Neural crest cell (in vitro differentiated cells): ENCODE measurements at regions not wholly inside any gene's neighbourhood (a gene's known extent, or its start where the extent isn't known, plus 50 kb on each side); places are given as distances from the start of the nearest gene placed in this dataset.
"Not testable (repeated sequence)": the region's sequence is repeated elsewhere in the genome, so short reads cannot be mapped to it uniquely, and the experiment has no call there.

Source experiments
- DNase-seq: peaks from one replicate; pipeline ENCODE4 v3.0.0; 2021; ENCODE audit warnings: low read depth, mixed read lengths, low spot score
- H3K27ac Mint-ChIP-seq: one replicate; pipeline ENCODE4 v1.8.0; 2021; ENCODE audit warnings: mild to moderate bottlenecking, mixed read lengths; ENCODE audit not compliant: unreplicated experiment
- H3K27me3 Mint-ChIP-seq: 2 replicates; pipeline ENCODE4 v1.8.0; 2021; ENCODE audit warnings: low read depth, mild to moderate bottlenecking, mixed read lengths
- H3K36me3 Mint-ChIP-seq: 2 replicates; pipeline ENCODE4 v1.8.0; 2021; ENCODE audit warnings: low read depth, mild to moderate bottlenecking, mixed read lengths
- H3K4me1 Mint-ChIP-seq: 2 replicates; pipeline ENCODE4 v1.8.0; 2021; ENCODE audit warnings: mixed read lengths
- H3K4me3 Mint-ChIP-seq: one replicate; pipeline ENCODE4 v1.8.0; 2021; ENCODE audit warnings: mild to moderate bottlenecking, mixed read lengths
- H3K9me3 Mint-ChIP-seq: 2 replicates; pipeline ENCODE4 v1.8.0; 2021; ENCODE audit warnings: mixed read lengths
- TF ChIP-seq, protein P1 (sequence below): fragments of 200-600 bp; sonication (generic); conservative IDR thresholded peaks from 2 replicates; pipeline ENCODE4 v1.5.0; 2021; ENCODE audit warnings: antibody characterized with exemption, mild to moderate bottlenecking

DNA sequence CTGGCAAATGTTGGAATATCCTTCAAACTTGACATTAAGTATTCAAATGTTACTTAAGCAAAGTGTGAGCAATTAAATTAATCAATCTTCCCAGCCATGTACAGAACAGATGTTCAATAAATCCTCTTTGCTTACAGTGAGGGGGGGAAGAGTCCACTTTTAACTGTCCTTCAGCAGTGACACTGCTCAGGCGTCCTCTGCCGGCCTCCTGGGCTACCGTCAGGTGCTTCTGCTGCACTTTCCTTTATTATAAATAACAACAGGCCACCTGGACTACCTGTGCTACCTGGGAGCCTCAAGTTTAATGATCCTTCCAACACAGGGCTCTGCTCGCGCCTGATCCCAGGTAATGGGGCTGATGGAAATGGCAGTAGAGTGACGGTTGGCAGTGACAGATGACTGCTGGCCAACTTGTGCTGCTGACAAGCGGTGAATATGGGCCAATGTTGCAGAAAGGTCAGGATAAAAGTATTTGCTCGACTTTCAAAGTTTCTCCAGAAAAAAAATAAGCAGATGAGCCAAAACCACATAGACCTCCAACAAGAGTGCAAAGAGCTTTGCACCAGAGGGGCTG, 460.0 kb upstream of the ZNF507 start:
- TF ChIP-seq, protein P1, sequence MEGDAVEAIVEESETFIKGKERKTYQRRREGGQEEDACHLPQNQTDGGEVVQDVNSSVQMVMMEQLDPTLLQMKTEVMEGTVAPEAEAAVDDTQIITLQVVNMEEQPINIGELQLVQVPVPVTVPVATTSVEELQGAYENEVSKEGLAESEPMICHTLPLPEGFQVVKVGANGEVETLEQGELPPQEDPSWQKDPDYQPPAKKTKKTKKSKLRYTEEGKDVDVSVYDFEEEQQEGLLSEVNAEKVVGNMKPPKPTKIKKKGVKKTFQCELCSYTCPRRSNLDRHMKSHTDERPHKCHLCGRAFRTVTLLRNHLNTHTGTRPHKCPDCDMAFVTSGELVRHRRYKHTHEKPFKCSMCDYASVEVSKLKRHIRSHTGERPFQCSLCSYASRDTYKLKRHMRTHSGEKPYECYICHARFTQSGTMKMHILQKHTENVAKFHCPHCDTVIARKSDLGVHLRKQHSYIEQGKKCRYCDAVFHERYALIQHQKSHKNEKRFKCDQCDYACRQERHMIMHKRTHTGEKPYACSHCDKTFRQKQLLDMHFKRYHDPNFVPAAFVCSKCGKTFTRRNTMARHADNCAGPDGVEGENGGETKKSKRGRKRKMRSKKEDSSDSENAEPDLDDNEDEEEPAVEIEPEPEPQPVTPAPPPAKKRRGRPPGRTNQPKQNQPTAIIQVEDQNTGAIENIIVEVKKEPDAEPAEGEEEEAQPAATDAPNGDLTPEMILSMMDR, result no peak
- DNase-seq, result no peak
- H3K4me1 Mint-ChIP-seq, result peaks cover 4% of the 10 kb centered on the region
- no peak overlapping the region for H3K4me3 Mint-ChIP-seq
- no peak overlapping the region for H3K27ac Mint-ChIP-seq
- H3K36me3 Mint-ChIP-seq, result no peaks in the 10 kb centered on the region
- peaks cover 38% of the 10 kb centered on the region for H3K27me3 Mint-ChIP-seq
- peaks cover under 1% of the 10 kb centered on the region for H3K9me3 Mint-ChIP-seq

GRCh38 chr19:31890230-31890629, 455.2 kb upstream of the ZNF507 start:
- H3K36me3 Mint-ChIP-seq, result no peaks in the 10 kb centered on the region
- H3K27ac Mint-ChIP-seq, result no peak overlapping the region
- H3K4me3 Mint-ChIP-seq, result no peak overlapping the region
- DNase-seq, result no peak
- peaks cover 53% of the 10 kb centered on the region for H3K27me3 Mint-ChIP-seq
- TF ChIP-seq, protein P1, result no peak
- H3K9me3 Mint-ChIP-seq, result peaks cover 9% of the 10 kb centered on the region
- no peaks in the 10 kb centered on the region for H3K4me1 Mint-ChIP-seq

GRCh38 chr19:31892060-31892459, 453.4 kb upstream of the ZNF507 start:
- Mint-ChIP-seq H3K4me3 (no peak overlapping the region), H3K27me3 (peaks cover 44% of the 10 kb centered on the region), H3K9me3 (peaks cover 9% of the 10 kb centered on the region), H3K4me1 (no peaks in the 10 kb centered on the region), H3K27ac (no peak overlapping the region), H3K36me3 (no peaks in the 10 kb centered on the region)
- DNase-seq, result no peak
- TF ChIP-seq, protein P1, result no peak

GRCh38 chr19:31893491-31893890, 451.9 kb upstream of the ZNF507 start:
- H3K36me3 Mint-ChIP-seq, H3K27ac Mint-ChIP-seq, DNase-seq, H3K4me1 Mint-ChIP-seq, H3K4me3 Mint-ChIP-seq, H3K9me3 Mint-ChIP-seq: not testable (repeated sequence)
- peaks cover 36% of the 10 kb centered on the region for H3K27me3 Mint-ChIP-seq

- Mint-ChIP-seq H3K4me3 (no peak overlapping the region), H3K9me3 (peaks cover 9% of the 10 kb centered on the region), H3K4me1 (no peaks in the 10 kb centered on the region), H3K27me3 (peaks cover 31% of the 10 kb centered on the region), H3K27ac (no peak overlapping the region), H3K36me3 (no peaks in the 10 kb centered on the region)
- no peak for DNase-seq
- TF ChIP-seq, protein P1, result no peak
These were observed 451.0 kb upstream of the ZNF507 start for GRCh38 chr19:31894451-31894850.

GRCh38 chr19:31897292-31897691, 448.1 kb upstream of the ZNF507 start:
- Mint-ChIP-seq H3K4me1 (no peaks in the 10 kb centered on the region), H3K4me3 (no peak overlapping the region), H3K36me3 (no peaks in the 10 kb centered on the region), H3K9me3 (peaks cover 3% of the 10 kb centered on the region), H3K27ac (no peak overlapping the region), H3K27me3 (peaks cover 20% of the 10 kb centered on the region)
- TF ChIP-seq, protein P1, result no peak
- no peak for DNase-seq
